Spleen (tissue), 11 donors: ENCODE measurements at regions not wholly inside any gene's neighbourhood (a gene's known extent, or its start where the extent isn't known, plus 50 kb on each side); places are given as distances from the start of the nearest gene placed in this dataset.

ENCODE experiments used
- DNase-seq: peaks from one replicate; pipeline ENCODE4 v3.0.0-alpha.2; 2020
- H3K27ac ChIP-seq, 8 donors: fragments of 200-600 bp; sonication (generic) in 7 of 8; 1 replicate in 4 of 8; 2 replicates in 4 of 8; pipeline versions ENCODE4 v1.5.0 to v1.8.0; 2016 to 2021; ENCODE audit warnings: inconsistent platforms in 4 of 8, mild to moderate bottlenecking in 4 of 8, moderate library complexity in 1 of 8
- H3K27me3 ChIP-seq, 7 donors: fragments of 200-600 bp; sonication (generic) in 6 of 7; replicated peaks in 1 of 7; 1 replicate in 4 of 7; 2 replicates in 3 of 7; pipeline versions ENCODE4 v1.5.0 to v1.8.0; 2016 to 2021; ENCODE audit warnings: inconsistent platforms in 3 of 7, mild to moderate bottlenecking in 1 of 7
- H3K36me3 ChIP-seq, 6 donors: fragments of 200-600 bp; sonication (generic) in 5 of 6; 1 replicate in 4 of 6; 2 replicates in 2 of 6; pipeline versions ENCODE4 v1.5.0 to v1.8.0; 2016 to 2021; ENCODE audit warnings: inconsistent platforms in 2 of 6
- H3K4me1 ChIP-seq, 6 donors: fragments of 200-600 bp; sonication (generic) in 5 of 6; 1 replicate in 3 of 6; 2 replicates in 3 of 6; pipeline versions ENCODE4 v1.5.0 to v1.8.0; 2016 to 2021; ENCODE audit warnings: inconsistent platforms in 3 of 6
- H3K4me3 ChIP-seq, 8 donors: fragments of 200-600 bp; sonication (generic) in 7 of 8; 1 replicate in 4 of 8; 2 replicates in 4 of 8; pipeline versions ENCODE4 v1.5.0 to v1.8.0; 2016 to 2021; ENCODE audit warnings: inconsistent platforms in 4 of 8, mild to moderate bottlenecking in 4 of 8, moderate library complexity in 2 of 8
- H3K9me3 ChIP-seq, 8 donors: fragments of 200-600 bp; sonication (generic) in 7 of 8; 1 replicate in 4 of 8; 2 replicates in 4 of 8; pipeline versions ENCODE4 v1.5.0 to v1.8.0; 2016 to 2021; ENCODE audit warnings: inconsistent platforms in 4 of 8
- CTCF ChIP-seq, 11 experiments: fragments of 200-600 bp in 7 of 11; fragments of 450-650 bp in 4 of 11; sonication (generic) in 4 of 11; IDR thresholded peaks in 8 of 11; conservative IDR thresholded peaks in 3 of 11; 1 replicate in 7 of 11; 2 replicates in 4 of 11; pipeline versions ENCODE4 v1.4.0 to v1.8.0; 2016 to 2021; ENCODE audit warnings: antibody characterized with exemption in 11 of 11, inconsistent platforms in 4 of 11, mild to moderate bottlenecking in 1 of 11
- POLR2A ChIP-seq, 3 donors: fragments of 450-650 bp; IDR thresholded peaks; one replicate each; pipeline ENCODE4 v1.5.1; 2017; ENCODE audit warnings: antibody characterized with exemption in 3 of 3, mild to moderate bottlenecking in 1 of 3
- POLR2AphosphoS5 ChIP-seq, 3 donors: sonication (generic); formaldehyde crosslinking; IDR thresholded peaks; one replicate each; pipeline ENCODE4 v1.5.1; 2017; ENCODE audit warnings: antibody characterized with exemption in 3 of 3
- WGBS, 5 donors: extraction: QIAGEN DNeasy Blood & Tissue Kit in 3 of 5; methylation state at CpG; one replicate each; pipeline versions ENCODE4 v1.1.5 to v1.1.7; 2013 to 2018; 5-methylcytosine and 5-hydroxymethylcytosine counted together
- intact Hi-C: fragments of 100-400 bp; cut with DNase I; formaldehyde crosslinking; loops from one replicate; pipeline ENCODE4 v1.15.0; 2023; ENCODE audit warnings: low total_unique reads
- donor health status: healthy with polysubstance abuse.
- donor health status: DM: no; HTN: no; CAD: no; lungs with moderate emphysema.
- donor health status: DM: no; HTN: no; CAD: no.
- donor health status: Bipolar disorder and iron deficiency.
- donor health status: healthy.
- donor health status: DM: no; HTN: no; CAD: no.
- donor health status: DM: yes; HTN: yes; CAD: no.

- Histone ChIP-seq H3K27ac (no peak overlapping the region), H3K9me3 (no peaks in the 10 kb centered on the region), H3K4me3 (no peak overlapping the region), H3K36me3 (no peaks in the 10 kb centered on the region), H3K4me1 (no peaks in the 10 kb centered on the region), H3K27me3 (no peaks in the 10 kb centered on the region)
- intact Hi-C loops: no loop called here
- TF ChIP-seq CTCF (IDR thresholded peaks at IDR 0.05 in 8 of 11, conservative IDR thresholded peaks at IDR 0.05 in 3 of 11) (no peak), POLR2A (IDR thresholded peaks at IDR 0.05) (no peak), POLR2AphosphoS5 (IDR thresholded peaks at IDR 0.05) (no peak)
- no peak for DNase-seq
Observed at GRCh38 chrX:125131164-125131563, 188.5 kb upstream of the TEX13C start.

DNA sequence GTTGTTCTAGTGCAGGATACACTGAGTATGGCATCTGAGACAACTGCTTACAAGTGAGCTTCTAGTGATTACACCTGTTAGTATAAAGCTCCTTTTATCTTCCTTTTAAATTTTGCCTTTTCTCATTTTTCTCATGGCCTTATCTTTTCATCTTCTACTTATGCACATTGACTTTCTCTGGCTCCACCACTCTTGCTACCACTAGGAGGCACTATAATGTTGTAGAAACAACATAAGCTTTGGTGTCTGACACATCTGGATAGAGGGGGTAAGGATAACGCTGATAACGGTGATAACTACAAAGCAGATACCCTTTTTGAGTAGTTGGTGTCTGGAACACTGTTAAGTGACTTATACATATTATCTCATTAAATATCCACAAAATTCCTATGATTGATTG is 187.4 kb upstream of the TEX13C start:
- H3K27me3 ChIP-seq: no peaks in the 10 kb centered on the region
- TF ChIP-seq POLR2A (IDR thresholded peaks at IDR 0.05) (no peak), CTCF (IDR thresholded peaks at IDR 0.05 in 8 of 11, conservative IDR thresholded peaks at IDR 0.05 in 3 of 11) (peak in 4 of 11 experiments; percentile 16 to 40 (median 27)), POLR2AphosphoS5 (IDR thresholded peaks at IDR 0.05) (no peak)
- no peak for DNase-seq
- WGBS, 5 donors: 32 to 55% (median 43%) methylated on average over 2 of the region's 2 CpGs
- intact Hi-C loops: no loop called here
- H3K9me3 ChIP-seq: no peaks in the 10 kb centered on the region
- no peak overlapping the region for H3K27ac ChIP-seq
- H3K4me1 ChIP-seq: no peaks in the 10 kb centered on the region
- no peaks in the 10 kb centered on the region for H3K36me3 ChIP-seq
- no peak overlapping the region for H3K4me3 ChIP-seq

- TF ChIP-seq POLR2A (IDR thresholded peaks at IDR 0.05) (no peak), POLR2AphosphoS5 (IDR thresholded peaks at IDR 0.05) (no peak), CTCF (IDR thresholded peaks at IDR 0.05 in 8 of 11, conservative IDR thresholded peaks at IDR 0.05 in 3 of 11) (no peak)
- H3K4me1 ChIP-seq: no peaks in the 10 kb centered on the region
- 81 to 100% (median 92%) methylated on average over 1 of the region's 1 CpG for WGBS, 5 donors
- no peak overlapping the region for H3K27ac ChIP-seq
- H3K9me3 ChIP-seq: no peaks in the 10 kb centered on the region
- no peaks in the 10 kb centered on the region for H3K27me3 ChIP-seq
- H3K36me3 ChIP-seq: no peaks in the 10 kb centered on the region
- intact Hi-C loops: no loop called here
- H3K4me3 ChIP-seq: no peak overlapping the region
- no peak for DNase-seq
Observed at GRCh38 chrX:125137521-125137920, 182.2 kb upstream of the TEX13C start.

DNA sequence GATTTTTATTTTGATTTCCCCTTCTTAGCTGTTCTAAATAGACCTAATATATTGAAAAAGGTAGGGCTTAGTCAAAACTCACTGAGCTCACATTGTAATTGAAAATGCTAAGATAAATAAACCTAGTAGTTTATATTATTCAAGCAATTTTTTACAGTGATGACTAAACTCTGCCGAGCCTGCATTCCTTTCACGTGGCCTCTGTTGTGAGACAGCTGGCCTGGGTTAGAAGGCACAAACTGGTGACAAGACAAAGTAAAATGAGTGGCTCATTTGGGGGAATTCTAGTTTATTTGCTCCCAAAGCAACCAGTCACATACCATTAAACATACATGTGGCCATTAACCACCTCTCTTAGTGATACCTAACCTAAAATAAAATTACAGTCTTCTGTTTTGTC is 169.4 kb upstream of the TEX13C start:
- 52 to 76% (median 63%) methylated on average over 2 of the region's 2 CpGs for WGBS, 5 donors
- intact Hi-C loops: no loop called here
- Histone ChIP-seq H3K27ac (no peak overlapping the region), H3K4me3 (no peak overlapping the region), H3K27me3 (no peaks in the 10 kb centered on the region), H3K9me3 (no peaks in the 10 kb centered on the region), H3K4me1 (no peaks in the 10 kb centered on the region), H3K36me3 (no peaks in the 10 kb centered on the region)
- DNase-seq: no peak
- no peak for TF ChIP-seq CTCF (IDR thresholded peaks at IDR 0.05 in 8 of 11, conservative IDR thresholded peaks at IDR 0.05 in 3 of 11)
- no peak for TF ChIP-seq POLR2A (IDR thresholded peaks at IDR 0.05)
- TF ChIP-seq POLR2AphosphoS5 (IDR thresholded peaks at IDR 0.05): no peak
